ENCODE measurements at regions not wholly inside any gene's neighbourhood (a gene's known extent, or its start where the extent isn't known, plus 50 kb on each side); places are given as distances from the start of the nearest gene placed in this dataset.

DNA sequence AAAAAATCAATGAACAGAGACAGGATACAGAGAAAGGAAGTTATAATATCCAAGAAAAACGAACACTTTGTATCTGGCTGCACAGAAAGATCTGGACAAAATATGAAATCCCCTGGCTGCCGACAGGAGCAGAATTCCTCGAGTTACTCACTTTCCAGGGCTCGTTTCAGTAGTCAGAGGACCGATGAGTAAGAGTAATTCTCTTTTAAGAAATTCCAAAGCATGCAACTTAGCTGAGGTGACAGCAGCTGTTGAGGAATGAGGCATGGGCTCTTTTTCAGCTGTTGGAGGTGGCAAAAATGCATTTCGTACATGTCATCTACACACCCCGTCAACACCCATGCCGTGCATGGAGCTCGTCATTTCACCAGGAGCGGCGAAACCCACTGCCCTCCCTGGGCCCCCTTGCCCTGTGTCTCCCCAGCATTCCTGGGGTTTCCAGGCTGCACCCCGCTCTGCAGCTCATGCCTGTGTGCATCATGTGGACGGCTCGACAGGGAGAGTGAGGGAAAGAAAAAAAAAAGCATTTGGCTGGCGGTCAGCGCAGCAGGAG, 210.8 kb upstream of the SMIM21 start:
- H3K27ac Mint-ChIP-seq (ENCODE audit: low read depth) = no peak overlapping the region
- DNase-seq (ENCODE audit: low spot score in 2 of 2) (no peak), ATAC-seq (replicated peaks; ENCODE audit: extremely low read depth, poor library complexity, severe bottlenecking) (no peak)
- no peaks in the 10 kb centered on the region for H3K4me1 Mint-ChIP-seq
- H3K36me3 Mint-ChIP-seq (ENCODE audit: insufficient read depth) = no peaks in the 10 kb centered on the region
- H3K9me3 Mint-ChIP-seq = no peaks in the 10 kb centered on the region
- H3K27me3 Mint-ChIP-seq = peaks cover 19% of the 10 kb centered on the region
- H3K4me3 Mint-ChIP-seq = no peak overlapping the region

GRCh38 chr18:75635096-75635495, 207.6 kb upstream of the SMIM21 start:
- H3K27me3 Mint-ChIP-seq = peaks cover 24% of the 10 kb centered on the region
- no peaks in the 10 kb centered on the region for H3K9me3 Mint-ChIP-seq
- H3K4me1 Mint-ChIP-seq = no peaks in the 10 kb centered on the region
- H3K36me3 Mint-ChIP-seq (ENCODE audit: insufficient read depth) = no peaks in the 10 kb centered on the region
- no peak overlapping the region for H3K27ac Mint-ChIP-seq (ENCODE audit: low read depth)
- DNase-seq (ENCODE audit: low spot score in 2 of 2) (no peak), ATAC-seq (replicated peaks; ENCODE audit: extremely low read depth, poor library complexity, severe bottlenecking) (no peak)
- H3K4me3 Mint-ChIP-seq = no peak overlapping the region

- no peaks in the 10 kb centered on the region for H3K36me3 Mint-ChIP-seq (ENCODE audit: insufficient read depth)
- H3K4me1 Mint-ChIP-seq = no peaks in the 10 kb centered on the region
- H3K27ac Mint-ChIP-seq (ENCODE audit: low read depth) = no peak overlapping the region
- peaks cover 4% of the 10 kb centered on the region for H3K27me3 Mint-ChIP-seq
- no peak for DNase-seq (ENCODE audit: low spot score in 2 of 2)
- ATAC-seq (replicated peaks; ENCODE audit: extremely low read depth, poor library complexity, severe bottlenecking) = no peak
- H3K9me3 Mint-ChIP-seq = no peaks in the 10 kb centered on the region
- no peak overlapping the region for H3K4me3 Mint-ChIP-seq
Observed at GRCh38 chr18:75625966-75626365, 198.5 kb upstream of the SMIM21 start.

DNA sequence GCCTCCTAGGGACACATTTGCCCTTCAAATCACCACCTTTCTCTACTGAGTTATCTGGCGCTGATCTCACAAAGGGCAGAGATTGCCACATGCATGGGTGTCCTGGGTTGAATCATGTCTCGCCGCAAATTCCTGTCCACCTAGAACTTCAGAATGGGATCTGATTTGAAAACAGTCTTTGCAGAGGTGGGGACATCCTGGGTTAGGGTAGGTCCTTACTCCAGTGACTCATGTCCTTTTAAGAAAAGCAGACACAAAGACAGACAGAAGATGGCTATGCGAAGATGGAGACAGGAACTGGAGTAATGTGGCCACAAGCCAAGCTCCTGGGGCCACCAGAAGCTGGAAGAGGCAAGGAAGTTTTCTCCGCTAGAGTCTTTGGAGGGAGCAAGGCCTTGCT, 197.4 kb upstream of the SMIM21 start:
- no peak for ATAC-seq (replicated peaks; ENCODE audit: extremely low read depth, poor library complexity, severe bottlenecking)
- DNase-seq (ENCODE audit: low spot score in 2 of 2) = no peak
- no peak overlapping the region for H3K4me3 Mint-ChIP-seq
- no peaks in the 10 kb centered on the region for H3K27me3 Mint-ChIP-seq
- H3K36me3 Mint-ChIP-seq (ENCODE audit: insufficient read depth) = no peaks in the 10 kb centered on the region
- no peaks in the 10 kb centered on the region for H3K9me3 Mint-ChIP-seq
- H3K4me1 Mint-ChIP-seq = no peaks in the 10 kb centered on the region
- no peak overlapping the region for H3K27ac Mint-ChIP-seq (ENCODE audit: low read depth)

- Mint-ChIP-seq H3K4me3 (no peak overlapping the region), H3K9me3 (no peaks in the 10 kb centered on the region), H3K4me1 (no peaks in the 10 kb centered on the region), H3K36me3 (ENCODE audit: insufficient read depth) (no peaks in the 10 kb centered on the region), H3K27me3 (peaks cover 6% of the 10 kb centered on the region), H3K27ac (ENCODE audit: low read depth) (no peak overlapping the region)
- ATAC-seq (replicated peaks; ENCODE audit: extremely low read depth, poor library complexity, severe bottlenecking) = no peak
- DNase-seq (ENCODE audit: low spot score in 2 of 2) = no peak
Observed at GRCh38 chr18:75621818-75622217, 194.3 kb upstream of the SMIM21 start.

DNA sequence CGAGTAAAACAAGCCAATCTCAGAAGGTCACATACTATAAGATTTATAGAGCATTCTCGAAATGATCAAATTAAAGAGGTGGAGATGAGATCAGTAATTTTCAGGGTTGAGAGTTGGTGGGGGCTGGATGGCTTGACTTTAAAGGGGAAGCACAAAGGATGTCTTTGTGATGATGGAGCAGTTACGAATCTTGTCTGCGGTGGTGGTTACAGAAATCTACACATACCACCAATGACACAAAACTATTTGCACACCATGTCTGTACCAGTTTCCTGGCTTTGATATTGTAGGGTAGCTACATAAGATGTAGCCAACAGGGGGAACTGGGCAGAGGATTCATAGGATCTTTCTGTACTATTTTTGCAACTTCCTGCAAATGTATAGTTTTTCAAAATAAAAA, 190.6 kb upstream of the SMIM21 start:
- H3K27me3 Mint-ChIP-seq = peaks cover 16% of the 10 kb centered on the region
- H3K4me1 Mint-ChIP-seq = no peaks in the 10 kb centered on the region
- no peak overlapping the region for H3K27ac Mint-ChIP-seq (ENCODE audit: low read depth)
- no peak overlapping the region for H3K4me3 Mint-ChIP-seq
- H3K9me3 Mint-ChIP-seq = no peaks in the 10 kb centered on the region
- DNase-seq (ENCODE audit: low spot score in 2 of 2) (no peak), ATAC-seq (replicated peaks; ENCODE audit: extremely low read depth, poor library complexity, severe bottlenecking) (no peak)
- no peaks in the 10 kb centered on the region for H3K36me3 Mint-ChIP-seq (ENCODE audit: insufficient read depth)

DNA sequence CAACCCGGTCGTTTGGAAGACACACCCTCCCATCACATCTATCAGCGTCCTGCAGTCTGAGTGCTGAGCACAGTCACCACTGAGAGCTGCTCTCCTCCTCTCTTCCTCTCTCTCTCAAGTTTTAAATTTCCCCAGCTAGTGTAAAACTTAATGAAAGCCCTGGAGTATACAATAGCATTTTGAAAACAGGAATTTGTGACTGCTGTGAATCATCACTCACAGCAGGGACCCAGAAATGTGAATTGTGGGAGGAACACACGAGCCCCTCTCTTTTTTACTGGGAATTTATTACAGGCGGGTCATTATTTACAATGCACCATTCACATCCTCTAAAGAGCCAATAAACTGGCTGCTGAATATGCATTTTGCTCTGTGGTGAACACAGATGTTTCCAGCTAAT, 185.0 kb upstream of the SMIM21 start:
- no peak for ATAC-seq (replicated peaks; ENCODE audit: extremely low read depth, poor library complexity, severe bottlenecking)
- no peaks in the 10 kb centered on the region for H3K4me1 Mint-ChIP-seq

DNA sequence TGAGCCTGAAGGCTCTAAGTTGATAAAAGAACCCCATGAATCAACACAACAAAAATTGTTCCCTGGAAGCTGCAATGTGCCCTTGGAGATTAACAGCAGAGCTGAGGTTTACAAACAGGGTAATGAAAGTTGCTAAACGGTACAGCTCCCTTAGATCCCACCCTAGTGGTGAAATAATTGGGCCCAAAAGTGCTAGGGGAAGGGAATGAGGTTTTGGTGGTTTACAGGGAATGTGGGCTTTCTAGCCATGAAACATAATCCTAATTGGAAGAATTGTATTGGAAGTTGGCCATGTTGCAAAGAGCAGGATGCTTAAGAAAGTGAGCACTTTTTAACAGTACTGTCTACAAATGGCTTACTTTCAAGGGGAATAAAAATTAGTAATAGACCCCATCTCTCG, 180.2 kb upstream of the SMIM21 start:
- no peak for DNase-seq (ENCODE audit: low spot score in 2 of 2)
- Mint-ChIP-seq H3K27ac (ENCODE audit: low read depth) (no peak overlapping the region), H3K4me3 (no peak overlapping the region), H3K36me3 (ENCODE audit: insufficient read depth) (no peaks in the 10 kb centered on the region), H3K9me3 (no peaks in the 10 kb centered on the region), H3K27me3 (peaks cover 23% of the 10 kb centered on the region), H3K4me1 (no peaks in the 10 kb centered on the region)
- ATAC-seq (replicated peaks; ENCODE audit: extremely low read depth, poor library complexity, severe bottlenecking) = no peak

More for the DNA sequence above, 185.0 kb upstream of the SMIM21 start:
- H3K9me3 Mint-ChIP-seq = no peaks in the 10 kb centered on the region
- H3K27ac Mint-ChIP-seq (ENCODE audit: low read depth) = no peak overlapping the region
- no peak for DNase-seq (ENCODE audit: low spot score in 2 of 2)
- no peaks in the 10 kb centered on the region for H3K36me3 Mint-ChIP-seq (ENCODE audit: insufficient read depth)
- H3K27me3 Mint-ChIP-seq = peaks cover 30% of the 10 kb centered on the region
- no peak overlapping the region for H3K4me3 Mint-ChIP-seq

GRCh38 chr18:75592527-75592926, 165.0 kb upstream of the SMIM21 start:
- H3K27me3 Mint-ChIP-seq = no peaks in the 10 kb centered on the region
- no peaks in the 10 kb centered on the region for H3K4me1 Mint-ChIP-seq
- no peak overlapping the region for H3K27ac Mint-ChIP-seq (ENCODE audit: low read depth)
- peaks cover 17% of the 10 kb centered on the region for H3K9me3 Mint-ChIP-seq
- H3K36me3 Mint-ChIP-seq (ENCODE audit: insufficient read depth) = no peaks in the 10 kb centered on the region
- no peak overlapping the region for H3K4me3 Mint-ChIP-seq
- DNase-seq (ENCODE audit: low spot score in 2 of 2) = no peak
- ATAC-seq (replicated peaks; ENCODE audit: extremely low read depth, poor library complexity, severe bottlenecking) = no peak

DNA sequence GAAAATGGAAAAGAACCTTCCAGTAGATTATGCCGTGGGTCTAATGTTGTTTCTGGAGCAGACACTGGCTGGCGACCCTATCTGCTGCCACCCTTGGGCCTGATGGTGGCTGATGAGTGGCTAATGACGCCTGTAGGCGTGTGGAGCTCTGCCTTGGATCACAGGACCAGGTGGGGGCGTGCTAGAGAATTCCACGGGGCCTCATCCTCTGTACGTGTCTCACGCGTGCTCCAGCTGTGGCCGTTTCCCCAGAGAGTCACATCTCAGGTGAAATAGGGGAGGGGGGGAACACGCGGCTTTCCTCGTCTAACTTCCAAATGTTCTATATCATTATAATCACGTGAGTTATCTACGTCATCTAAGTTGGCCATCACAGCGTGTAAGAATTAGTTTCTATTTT, 160.9 kb upstream of the SMIM21 start:
- peaks cover 27% of the 10 kb centered on the region for H3K27me3 Mint-ChIP-seq
- peaks cover 12% of the 10 kb centered on the region for H3K9me3 Mint-ChIP-seq
- no peak overlapping the region for H3K27ac Mint-ChIP-seq (ENCODE audit: low read depth)
- no peak overlapping the region for H3K4me3 Mint-ChIP-seq
- H3K4me1 Mint-ChIP-seq = no peaks in the 10 kb centered on the region
- DNase-seq (ENCODE audit: low spot score in 2 of 2) (no peak), ATAC-seq (replicated peaks; ENCODE audit: extremely low read depth, poor library complexity, severe bottlenecking) (no peak)
- no peaks in the 10 kb centered on the region for H3K36me3 Mint-ChIP-seq (ENCODE audit: insufficient read depth)

DNA sequence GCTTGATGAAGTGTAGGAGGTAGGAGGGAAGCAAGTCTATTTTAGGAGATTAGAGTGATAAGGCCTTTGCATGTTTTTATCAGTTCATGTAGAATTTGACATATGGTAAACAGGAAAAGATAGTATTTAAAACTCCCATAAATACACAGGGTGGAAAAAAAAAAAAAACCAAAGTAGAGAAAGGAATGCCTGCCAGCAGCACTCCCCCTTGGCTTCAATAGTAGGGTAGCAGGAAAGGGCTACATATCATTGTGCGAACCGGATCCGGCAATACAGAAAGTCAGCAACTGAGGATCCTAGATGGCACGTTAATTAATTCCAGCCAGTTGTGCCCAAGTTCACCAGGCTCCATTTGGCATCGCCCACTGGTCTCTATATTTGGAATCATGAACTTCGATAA, 159.6 kb upstream of the SMIM21 start:
- peaks cover under 1% of the 10 kb centered on the region for H3K9me3 Mint-ChIP-seq
- peaks cover 27% of the 10 kb centered on the region for H3K27me3 Mint-ChIP-seq
- ATAC-seq (replicated peaks; ENCODE audit: extremely low read depth, poor library complexity, severe bottlenecking) (no peak), DNase-seq (ENCODE audit: low spot score in 2 of 2) (no peak)
- H3K27ac Mint-ChIP-seq (ENCODE audit: low read depth) = no peak overlapping the region
- H3K4me3 Mint-ChIP-seq = no peak overlapping the region
- no peaks in the 10 kb centered on the region for H3K36me3 Mint-ChIP-seq (ENCODE audit: insufficient read depth)
- H3K4me1 Mint-ChIP-seq = no peaks in the 10 kb centered on the region

GRCh38 chr18:75586130-75586889, 158.8 kb upstream of the SMIM21 start:
- no peaks in the 10 kb centered on the region for H3K9me3 Mint-ChIP-seq
- H3K27ac Mint-ChIP-seq (ENCODE audit: low read depth) = no peak overlapping the region
- ATAC-seq (replicated peaks; ENCODE audit: extremely low read depth, poor library complexity, severe bottlenecking) = no peak
- no peak overlapping the region for H3K4me3 Mint-ChIP-seq
- H3K27me3 Mint-ChIP-seq = peaks cover 27% of the 10 kb centered on the region
- H3K36me3 Mint-ChIP-seq (ENCODE audit: insufficient read depth) = no peaks in the 10 kb centered on the region
- H3K4me1 Mint-ChIP-seq = no peaks in the 10 kb centered on the region
- DNase-seq (ENCODE audit: low spot score in 2 of 2) = no peak

GRCh38 chr18:75582940-75583339, 155.4 kb upstream of the SMIM21 start:
- ATAC-seq (replicated peaks; ENCODE audit: extremely low read depth, poor library complexity, severe bottlenecking) (no peak), DNase-seq (ENCODE audit: low spot score in 2 of 2) (no peak)
- Mint-ChIP-seq H3K9me3 (no peaks in the 10 kb centered on the region), H3K4me3 (no peak overlapping the region), H3K36me3 (ENCODE audit: insufficient read depth) (no peaks in the 10 kb centered on the region), H3K27ac (ENCODE audit: low read depth) (no peak overlapping the region), H3K4me1 (no peaks in the 10 kb centered on the region), H3K27me3 (peaks cover 42% of the 10 kb centered on the region)
